ENCODE measurements at regions not wholly inside any gene's neighbourhood (a gene's known extent, or its start where the extent isn't known, plus 50 kb on each side); places are given as distances from the start of the nearest gene placed in this dataset.

DNA sequence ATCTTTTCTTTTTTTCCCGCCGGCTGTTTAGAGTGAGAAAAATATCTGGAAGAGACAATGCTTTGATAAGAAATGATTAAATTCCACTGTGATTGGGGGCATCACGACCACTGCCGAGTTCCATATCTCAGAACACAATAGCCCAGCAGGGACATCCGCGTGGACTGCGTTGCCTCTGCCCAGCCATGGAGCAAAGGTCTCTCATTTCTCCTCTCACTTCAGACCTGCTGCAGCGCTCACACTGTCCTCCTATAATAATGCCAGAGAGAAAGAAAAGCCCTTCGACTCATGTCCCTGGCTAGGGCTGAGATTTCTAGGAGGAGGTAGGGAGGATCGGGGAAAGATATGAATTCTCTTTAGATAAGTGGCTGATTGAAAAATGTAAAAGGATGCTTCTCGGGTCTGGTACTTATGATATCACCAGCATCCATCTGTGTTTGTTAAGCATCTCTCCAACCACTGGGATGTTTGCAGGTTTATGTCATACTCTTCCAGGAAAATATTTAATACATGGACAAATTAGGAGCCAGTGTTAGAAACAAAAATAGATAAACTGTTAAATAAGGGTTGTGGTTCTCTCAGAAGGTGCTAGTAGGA lies 472.9 kb upstream of the AKR1E2 start:
- H3K27me3 ChIP-seq, result no peaks in the 10 kb centered on the region
- H3K27ac ChIP-seq, result no peak overlapping the region
- TF ChIP-seq CTCF (IDR thresholded peaks at IDR 0.05), result no peak
- H3K9me3 ChIP-seq, result no peaks in the 10 kb centered on the region
- H3K36me3 ChIP-seq, result no peaks in the 10 kb centered on the region
- no peaks in the 10 kb centered on the region for H3K4me1 ChIP-seq (ENCODE audit: control insufficient read depth in 1 of 2, insufficient read depth in 1 of 2, low read depth in 1 of 2, low read length in 1 of 2)
- no peak overlapping the region for H3K4me3 ChIP-seq (ENCODE audit: low read depth in 1 of 2, low read length in 1 of 2)

- H3K27ac ChIP-seq, result no peak overlapping the region
- H3K27me3 ChIP-seq, result no peaks in the 10 kb centered on the region
- H3K4me3 ChIP-seq (ENCODE audit: low read depth in 1 of 2, low read length in 1 of 2), result no peak overlapping the region
- no peak for TF ChIP-seq CTCF (IDR thresholded peaks at IDR 0.05)
- no peaks in the 10 kb centered on the region for H3K9me3 ChIP-seq
- no peaks in the 10 kb centered on the region for H3K4me1 ChIP-seq (ENCODE audit: control insufficient read depth in 1 of 2, insufficient read depth in 1 of 2, low read depth in 1 of 2, low read length in 1 of 2)
- no peaks in the 10 kb centered on the region for H3K36me3 ChIP-seq
These were observed 473.5 kb upstream of the AKR1E2 start for GRCh38 chr10:4352414-4352961.

DNA sequence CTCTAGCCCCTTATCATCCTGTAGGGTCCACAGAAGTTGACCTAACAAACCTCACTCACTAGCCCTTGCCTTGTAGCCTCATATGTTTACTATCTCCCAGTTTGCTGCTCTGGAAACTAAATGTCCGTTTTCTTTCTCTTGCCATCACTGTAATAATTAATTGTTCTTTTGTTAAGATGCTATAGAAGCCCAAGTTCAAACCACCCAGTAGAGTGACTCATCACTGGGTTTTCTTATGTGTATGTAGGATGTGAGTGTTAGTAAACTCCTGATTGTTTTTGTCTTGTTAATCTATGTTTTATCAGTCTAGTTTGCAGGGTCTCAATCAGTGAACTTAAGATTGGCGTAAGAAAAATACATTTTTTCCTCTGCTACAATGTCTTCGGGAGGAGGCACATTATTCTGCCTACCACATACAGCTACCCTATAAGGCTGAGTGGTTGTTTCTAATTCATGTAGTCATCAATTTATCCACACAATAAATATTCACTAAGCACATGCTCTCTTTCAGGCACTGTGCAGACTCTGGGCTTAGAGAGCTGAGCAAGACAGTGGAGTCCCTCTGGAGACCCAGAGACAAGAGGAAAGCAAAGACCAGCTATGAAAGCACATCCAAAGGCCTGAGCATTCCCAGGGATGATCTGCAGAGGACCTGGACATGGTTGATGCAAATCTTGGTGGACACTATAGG lies 474.1 kb upstream of the AKR1E2 start:
- TF ChIP-seq CTCF (IDR thresholded peaks at IDR 0.05), result no peak
- Histone ChIP-seq H3K4me3 (ENCODE audit: low read depth in 1 of 2, low read length in 1 of 2) (no peak overlapping the region), H3K36me3 (no peaks in the 10 kb centered on the region), H3K4me1 (ENCODE audit: control insufficient read depth in 1 of 2, insufficient read depth in 1 of 2, low read depth in 1 of 2, low read length in 1 of 2) (no peaks in the 10 kb centered on the region), H3K27me3 (no peaks in the 10 kb centered on the region), H3K27ac (no peak overlapping the region), H3K9me3 (no peaks in the 10 kb centered on the region)

DNA sequence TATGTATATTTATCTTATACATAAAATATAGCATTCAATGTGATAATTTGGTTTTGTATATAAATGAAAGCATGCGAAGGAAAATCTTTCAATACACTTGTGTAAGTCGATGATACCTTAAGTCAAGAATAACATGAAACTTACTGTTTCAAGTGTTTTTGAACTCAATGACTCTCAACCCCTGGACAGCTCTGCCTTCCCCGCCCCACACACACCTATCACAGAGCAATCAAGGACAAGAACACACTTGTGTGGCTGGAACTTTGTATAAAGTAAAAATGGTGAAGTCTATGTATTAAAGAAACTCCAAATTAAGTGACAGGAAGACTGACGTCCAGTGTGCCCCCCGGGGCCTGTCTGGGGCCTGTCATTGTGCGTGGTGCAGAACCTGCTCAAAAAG lies 478.6 kb upstream of the AKR1E2 start:
- no peaks in the 10 kb centered on the region for H3K36me3 ChIP-seq
- H3K27me3 ChIP-seq, result no peaks in the 10 kb centered on the region
- no peak overlapping the region for H3K27ac ChIP-seq
- H3K4me3 ChIP-seq (ENCODE audit: low read depth in 1 of 2, low read length in 1 of 2), result no peak overlapping the region
- H3K4me1 ChIP-seq (ENCODE audit: control insufficient read depth in 1 of 2, insufficient read depth in 1 of 2, low read depth in 1 of 2, low read length in 1 of 2), result no peaks in the 10 kb centered on the region
- no peaks in the 10 kb centered on the region for H3K9me3 ChIP-seq
- no peak for TF ChIP-seq CTCF (IDR thresholded peaks at IDR 0.05)

DNA sequence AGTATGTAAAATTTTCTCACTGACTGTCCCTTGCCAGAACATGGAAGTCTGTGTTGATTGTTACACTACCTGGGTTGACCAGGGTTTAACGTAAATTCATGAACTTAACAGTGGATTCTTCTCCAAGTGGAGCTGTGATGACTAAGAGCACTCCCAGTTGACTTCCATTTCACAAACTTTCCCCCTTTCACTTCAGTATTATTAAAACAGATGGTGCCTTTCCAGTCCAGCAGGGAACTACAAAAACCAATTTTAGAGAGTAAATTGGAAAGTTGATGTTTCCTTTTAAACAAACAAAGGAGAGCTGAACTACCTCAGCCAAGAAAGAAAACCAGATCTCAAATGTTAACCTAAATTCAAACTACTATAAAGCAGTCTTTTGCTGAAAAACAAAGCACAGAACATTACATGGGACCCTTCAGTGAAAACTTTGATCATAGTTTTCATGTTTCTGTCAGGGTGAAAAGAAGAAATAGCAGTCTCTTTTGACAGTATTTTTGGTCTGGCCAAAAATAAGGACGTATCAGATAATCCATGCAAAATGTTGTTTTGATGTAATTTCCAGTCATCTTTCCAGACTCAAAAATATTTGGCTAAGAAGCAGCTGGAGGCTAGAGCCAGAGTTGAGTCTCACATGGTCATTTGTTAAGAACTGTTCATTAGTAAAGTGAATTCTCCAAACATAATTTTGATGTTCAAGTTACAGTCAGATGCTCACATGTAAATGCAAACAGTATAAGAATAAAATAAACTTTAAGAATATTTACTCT lies 479.9 kb upstream of the AKR1E2 start:
- Histone ChIP-seq H3K36me3 (no peaks in the 10 kb centered on the region), H3K9me3 (no peaks in the 10 kb centered on the region), H3K4me1 (ENCODE audit: control insufficient read depth in 1 of 2, insufficient read depth in 1 of 2, low read depth in 1 of 2, low read length in 1 of 2) (no peaks in the 10 kb centered on the region), H3K27ac (no peak overlapping the region), H3K4me3 (ENCODE audit: low read depth in 1 of 2, low read length in 1 of 2) (no peak overlapping the region), H3K27me3 (no peaks in the 10 kb centered on the region)
- no peak for TF ChIP-seq CTCF (IDR thresholded peaks at IDR 0.05)

Measured in neutrophil (primary cell).